ENCODE measurements at regions not wholly inside any gene's neighbourhood (a gene's known extent, or its start where the extent isn't known, plus 50 kb on each side); places are given as distances from the start of the nearest gene placed in this dataset.

DNA sequence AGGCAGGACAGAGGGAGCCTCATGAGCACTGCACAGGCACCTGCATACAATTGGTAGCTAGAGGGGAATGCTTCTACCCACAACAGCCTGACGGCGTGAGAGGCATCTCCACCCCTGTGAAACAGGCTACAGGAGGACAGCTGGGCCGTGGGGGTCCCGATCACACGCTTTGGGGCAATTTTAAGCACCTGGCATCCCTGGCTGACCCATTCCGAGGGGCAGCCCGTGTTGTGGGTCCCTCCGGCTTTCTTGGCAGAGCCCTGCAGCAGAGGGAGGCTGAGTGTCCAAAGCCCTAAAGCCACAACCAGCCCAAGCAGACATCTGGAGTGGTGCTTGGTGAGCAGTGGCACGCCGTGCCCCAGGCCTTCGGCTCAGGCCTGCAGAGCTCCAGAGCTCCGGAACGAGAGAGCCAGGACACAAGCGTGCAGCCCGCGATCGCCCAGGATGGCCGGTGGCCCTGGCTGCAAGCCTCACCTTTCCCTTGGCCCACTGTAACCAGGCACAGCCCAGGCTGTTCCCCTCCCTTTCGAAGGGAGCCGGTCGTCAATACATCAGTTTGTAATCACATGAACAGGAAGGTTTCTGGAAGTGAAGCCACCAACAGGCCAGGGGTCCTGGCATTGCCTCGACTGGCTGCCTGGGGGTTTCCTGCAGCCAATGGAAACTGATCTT is 81.4 kb downstream of the DLL1 start:
- TF ChIP-seq EZH2 (IDR thresholded peaks at IDR 0.05; ENCODE audit: insufficient read depth, poor library complexity, severe bottlenecking) (no peak), EZH2phosphoT487 (IDR thresholded peaks at IDR 0.05; ENCODE audit: insufficient read depth, low read depth) (no peak)
